Hepatocyte (in vitro differentiated cells): ENCODE measurements at regions not wholly inside any gene's neighbourhood (a gene's known extent, or its start where the extent isn't known, plus 50 kb on each side); places are given as distances from the start of the nearest gene placed in this dataset.

Source experiments
- DNase-seq: peaks from one replicate; pipeline ENCODE4 v3.0.0-alpha.2; 2016; ENCODE audit warnings: low spot score
- H2AFZ ChIP-seq: fragments of 200-600 bp; sonication (generic); 2 replicates; pipeline ENCODE4 v1.6.0; 2016; ENCODE audit warnings: antibody characterized with exemption, mild to moderate bottlenecking
- H3K27ac ChIP-seq: fragments of 200-600 bp; sonication (generic); 2 replicates; pipeline ENCODE4 v1.5.1; 2016; ENCODE audit warnings: mild to moderate bottlenecking
- H3K27me3 ChIP-seq: fragments of 200-600 bp; sonication (generic); 2 replicates; pipeline ENCODE4 v1.6.1; 2016
- H3K36me3 ChIP-seq: fragments of 200-600 bp; sonication (generic); replicated peaks from 2 replicates; pipeline ENCODE4 v1.5.1; 2016; ENCODE audit warnings: low read depth; ENCODE audit not compliant: insufficient read depth
- H3K4me1 ChIP-seq: fragments of 200-600 bp; sonication (generic); 2 replicates; pipeline ENCODE4 v1.5.1; 2016; ENCODE audit warnings: mild to moderate bottlenecking, moderate library complexity; ENCODE audit not compliant: insufficient read depth
- H3K4me2 ChIP-seq: fragments of 200-600 bp; sonication (generic); 2 replicates; pipeline ENCODE4 v1.6.0; 2016
- H3K4me3 ChIP-seq: fragments of 200-600 bp; sonication (generic); 2 replicates; pipeline ENCODE4 v1.5.1; 2016; ENCODE audit warnings: mild to moderate bottlenecking
- H3K79me2 ChIP-seq: fragments of 200-600 bp; sonication (generic); 2 replicates; pipeline ENCODE4 v1.6.0; 2017; ENCODE audit warnings: mild to moderate bottlenecking
- H3K9me2 ChIP-seq: fragments of 200-600 bp; sonication (generic); replicated peaks from 2 replicates; pipeline ENCODE4 v1.6.0; 2017; ENCODE audit warnings: mild to moderate bottlenecking; ENCODE audit not compliant: insufficient read depth
- H3K9me3 ChIP-seq: fragments of 200-600 bp; sonication (generic); 2 replicates; pipeline ENCODE4 v1.5.1; 2016; ENCODE audit warnings: low read depth, mild to moderate bottlenecking
- H4K20me1 ChIP-seq: fragments of 200-600 bp; sonication (generic); 2 replicates; pipeline ENCODE4 v1.6.0; 2016; ENCODE audit warnings: mild to moderate bottlenecking; ENCODE audit not compliant: insufficient read depth, poor library complexity, severe bottlenecking
- CTCF ChIP-seq: fragments of 200-600 bp; sonication (generic); IDR thresholded peaks from 2 replicates; pipeline ENCODE4 v1.5.1; 2016; ENCODE audit warnings: antibody characterized with exemption, mild to moderate bottlenecking; ENCODE audit not compliant: poor library complexity
- EZH2 ChIP-seq: fragments of 200-600 bp; sonication (generic); IDR thresholded peaks from 2 replicates; pipeline ENCODE4 v1.6.1; 2016; ENCODE audit warnings: antibody characterized with exemption, mild to moderate bottlenecking, borderline replicate concordance
- EZH2phosphoT487 ChIP-seq: fragments of 200-600 bp; sonication (generic); IDR thresholded peaks from one replicate; pipeline ENCODE4 v1.6.1; 2018; ENCODE audit warnings: antibody characterized with exemption, mild to moderate bottlenecking, low read depth, moderate library complexity; ENCODE audit not compliant: unreplicated experiment, severe bottlenecking
- WGBS: methylation state at CpG from one replicate; pipeline ENCODE4 v1.1.6; 2016; ENCODE audit warnings: low lambda C conversion rate; ENCODE audit errors: missing lambda C conversion rate; 5-methylcytosine and 5-hydroxymethylcytosine counted together

- DNase-seq = no peak
- no peaks in the 10 kb centered on the region for H3K27me3 ChIP-seq
- H3K9me3 ChIP-seq = no peaks in the 10 kb centered on the region
- no peaks in the 10 kb centered on the region for H3K9me2 ChIP-seq
- WGBS = 67% methylated on average over 2 of the region's 2 CpGs
- no peaks in the 10 kb centered on the region for H4K20me1 ChIP-seq
- no peak overlapping the region for H3K4me3 ChIP-seq
- TF ChIP-seq EZH2 (no peak), CTCF (no peak), EZH2phosphoT487 (no peak)
- no peak overlapping the region for H3K27ac ChIP-seq
- H3K4me1 ChIP-seq = no peaks in the 10 kb centered on the region
- H3K4me2 ChIP-seq = no peak overlapping the region
- no peak overlapping the region for H2AFZ ChIP-seq
- H3K36me3 ChIP-seq = no peaks in the 10 kb centered on the region
- H3K79me2 ChIP-seq = no peaks in the 10 kb centered on the region
Measured at GRCh38 chr11:104690241-104690640, 208.0 kb downstream of the CASP12 start.

- H3K27ac ChIP-seq = no peak overlapping the region
- H3K9me3 ChIP-seq = no peaks in the 10 kb centered on the region
- no peaks in the 10 kb centered on the region for H3K9me2 ChIP-seq
- no peaks in the 10 kb centered on the region for H3K4me1 ChIP-seq
- no peak for DNase-seq
- TF ChIP-seq CTCF = no peak
- no peak for TF ChIP-seq EZH2
- no peak for TF ChIP-seq EZH2phosphoT487
- H3K79me2 ChIP-seq = no peaks in the 10 kb centered on the region
- H4K20me1 ChIP-seq = no peaks in the 10 kb centered on the region
- no peaks in the 10 kb centered on the region for H3K27me3 ChIP-seq
- no peaks in the 10 kb centered on the region for H3K36me3 ChIP-seq
- 81% methylated on average over 4 of the region's 4 CpGs for WGBS
- H2AFZ ChIP-seq = no peak overlapping the region
- H3K4me2 ChIP-seq = no peak overlapping the region
- H3K4me3 ChIP-seq = no peak overlapping the region
Measured at GRCh38 chr11:104688731-104689130, 209.5 kb downstream of the CASP12 start.

- H4K20me1 ChIP-seq = no peaks in the 10 kb centered on the region
- no peaks in the 10 kb centered on the region for H3K9me2 ChIP-seq
- TF ChIP-seq EZH2 = no peak
- no peak for TF ChIP-seq EZH2phosphoT487
- no peak for TF ChIP-seq CTCF
- H3K36me3 ChIP-seq = no peaks in the 10 kb centered on the region
- H3K4me1 ChIP-seq = no peaks in the 10 kb centered on the region
- DNase-seq = no peak
- no peak overlapping the region for H3K4me3 ChIP-seq
- H3K79me2 ChIP-seq = no peaks in the 10 kb centered on the region
- no peaks in the 10 kb centered on the region for H3K9me3 ChIP-seq
- no peak overlapping the region for H3K27ac ChIP-seq
- WGBS = 96% methylated on average over 1 of the region's 1 CpG
- no peaks in the 10 kb centered on the region for H3K27me3 ChIP-seq
- no peak overlapping the region for H2AFZ ChIP-seq
- H3K4me2 ChIP-seq = no peak overlapping the region
Measured at GRCh38 chr11:104682206-104682605, 216.1 kb downstream of the CASP12 start.

GRCh38 chr11:104679258-104679657, 219.0 kb downstream of the CASP12 start:
- Histone ChIP-seq H3K4me3 (no peak overlapping the region), H3K36me3 (no peaks in the 10 kb centered on the region), H3K9me2 (no peaks in the 10 kb centered on the region), H3K4me2 (no peak overlapping the region), H3K9me3 (no peaks in the 10 kb centered on the region), H2AFZ (no peak overlapping the region), H3K4me1 (no peaks in the 10 kb centered on the region), H3K27me3 (no peaks in the 10 kb centered on the region), H3K27ac (no peak overlapping the region), H4K20me1 (no peaks in the 10 kb centered on the region), H3K79me2 (no peaks in the 10 kb centered on the region)
- WGBS = 91% methylated on average over 2 of the region's 2 CpGs
- TF ChIP-seq EZH2phosphoT487 (no peak), EZH2 (no peak), CTCF (no peak)
- no peak for DNase-seq
